Fibroblast of mammary gland (primary cell): ENCODE measurements at regions not wholly inside any gene's neighbourhood (a gene's known extent, or its start where the extent isn't known, plus 50 kb on each side); places are given as distances from the start of the nearest gene placed in this dataset.
A peak's percentile ranks its signal among the peaks of the same experiment; 100 is the strongest.

Experiments used
- DNase-seq: peaks from one replicate; pipeline ENCODE4 v3.0.0-alpha.2; 2010; ENCODE audit warnings: low read depth
- H3K4me3 ChIP-seq: 2 replicates; pipeline ENCODE4 v1.5.1; 2011; ENCODE audit warnings: low read depth, mild to moderate bottlenecking, low read length, moderate library complexity; ENCODE audit not compliant: control insufficient read depth
- TF ChIP-seq, protein P1 (sequence below): conservative IDR thresholded peaks from 2 replicates; pipeline ENCODE4 v1.5.1; 2011; ENCODE audit warnings: low read depth, low read length, inconsistent platforms; ENCODE audit not compliant: control insufficient read depth, insufficient read depth

DNA sequence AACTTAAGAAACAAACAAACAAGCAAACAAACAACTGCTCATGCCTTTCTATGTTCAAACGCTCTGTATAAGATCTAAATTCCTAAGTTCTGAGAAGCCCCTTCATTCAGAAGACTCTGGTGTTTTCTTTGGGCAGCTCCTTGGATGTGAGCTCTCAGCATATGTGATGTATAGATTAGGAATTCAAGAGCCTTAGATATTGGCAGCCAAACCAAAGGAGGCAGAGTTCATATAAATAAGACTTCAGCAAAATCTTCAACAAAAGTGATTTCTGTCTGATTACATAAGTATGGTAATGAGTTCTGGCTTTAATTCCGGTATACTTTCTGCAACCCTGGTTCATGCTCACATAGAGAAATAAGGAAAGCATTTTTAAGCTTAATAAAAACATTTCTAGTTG is 145.6 kb downstream of the DYRK2 start:
- no peak overlapping the region for H3K4me3 ChIP-seq
- peak; percentile 42 for DNase-seq
- TF ChIP-seq, protein P1, sequence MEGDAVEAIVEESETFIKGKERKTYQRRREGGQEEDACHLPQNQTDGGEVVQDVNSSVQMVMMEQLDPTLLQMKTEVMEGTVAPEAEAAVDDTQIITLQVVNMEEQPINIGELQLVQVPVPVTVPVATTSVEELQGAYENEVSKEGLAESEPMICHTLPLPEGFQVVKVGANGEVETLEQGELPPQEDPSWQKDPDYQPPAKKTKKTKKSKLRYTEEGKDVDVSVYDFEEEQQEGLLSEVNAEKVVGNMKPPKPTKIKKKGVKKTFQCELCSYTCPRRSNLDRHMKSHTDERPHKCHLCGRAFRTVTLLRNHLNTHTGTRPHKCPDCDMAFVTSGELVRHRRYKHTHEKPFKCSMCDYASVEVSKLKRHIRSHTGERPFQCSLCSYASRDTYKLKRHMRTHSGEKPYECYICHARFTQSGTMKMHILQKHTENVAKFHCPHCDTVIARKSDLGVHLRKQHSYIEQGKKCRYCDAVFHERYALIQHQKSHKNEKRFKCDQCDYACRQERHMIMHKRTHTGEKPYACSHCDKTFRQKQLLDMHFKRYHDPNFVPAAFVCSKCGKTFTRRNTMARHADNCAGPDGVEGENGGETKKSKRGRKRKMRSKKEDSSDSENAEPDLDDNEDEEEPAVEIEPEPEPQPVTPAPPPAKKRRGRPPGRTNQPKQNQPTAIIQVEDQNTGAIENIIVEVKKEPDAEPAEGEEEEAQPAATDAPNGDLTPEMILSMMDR: no peak

DNA sequence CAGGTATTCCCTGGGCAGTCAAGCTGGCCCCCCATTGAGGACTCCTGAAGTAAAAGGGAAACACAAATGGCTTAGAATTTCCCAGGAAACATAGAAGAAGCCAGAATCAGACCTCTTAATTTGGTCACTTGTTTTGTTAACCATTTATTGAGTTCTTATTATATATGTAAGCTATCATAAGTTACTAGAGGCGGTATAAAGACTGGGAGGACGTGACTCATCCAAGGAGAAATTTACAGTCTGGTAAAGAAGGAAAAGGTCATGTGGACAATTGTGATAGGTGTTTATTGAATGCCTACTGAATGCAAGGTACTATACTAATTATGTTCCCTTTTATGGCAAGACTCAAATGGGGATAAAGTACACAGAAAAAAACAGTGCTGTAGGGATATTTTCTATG is 146.7 kb downstream of the DYRK2 start:
- no peak for DNase-seq
- TF ChIP-seq, protein P1: no peak
- no peak overlapping the region for H3K4me3 ChIP-seq

DNA sequence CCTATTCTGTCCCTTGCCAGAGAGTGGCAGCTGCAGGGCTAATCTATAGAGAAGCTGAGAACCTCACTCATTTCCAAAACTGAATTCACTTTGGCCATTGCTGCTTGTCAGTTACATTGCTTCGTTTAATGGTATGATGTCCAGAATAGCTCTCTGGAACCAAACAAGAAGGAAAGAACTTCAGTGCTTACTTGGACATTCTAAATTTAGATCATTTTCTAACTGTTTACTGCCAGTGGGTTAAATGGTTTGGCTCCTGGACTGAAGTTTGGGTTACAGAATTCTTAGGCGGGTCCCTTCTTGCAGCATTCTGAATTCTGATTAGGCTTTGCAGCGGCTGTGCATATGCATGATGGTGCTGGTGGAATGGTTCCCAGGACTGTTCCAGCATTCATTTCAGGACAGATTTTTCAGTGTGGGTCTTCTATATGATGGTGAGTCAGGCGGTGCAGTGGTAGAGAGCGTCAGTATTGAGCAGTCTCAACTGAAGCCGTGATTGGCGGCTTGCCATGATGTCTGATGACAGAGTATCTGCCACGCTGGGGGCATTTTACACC is 148.7 kb downstream of the DYRK2 start:
- TF ChIP-seq, protein P1: no peak
- DNase-seq: peak; percentile 17
- no peak overlapping the region for H3K4me3 ChIP-seq

DNA sequence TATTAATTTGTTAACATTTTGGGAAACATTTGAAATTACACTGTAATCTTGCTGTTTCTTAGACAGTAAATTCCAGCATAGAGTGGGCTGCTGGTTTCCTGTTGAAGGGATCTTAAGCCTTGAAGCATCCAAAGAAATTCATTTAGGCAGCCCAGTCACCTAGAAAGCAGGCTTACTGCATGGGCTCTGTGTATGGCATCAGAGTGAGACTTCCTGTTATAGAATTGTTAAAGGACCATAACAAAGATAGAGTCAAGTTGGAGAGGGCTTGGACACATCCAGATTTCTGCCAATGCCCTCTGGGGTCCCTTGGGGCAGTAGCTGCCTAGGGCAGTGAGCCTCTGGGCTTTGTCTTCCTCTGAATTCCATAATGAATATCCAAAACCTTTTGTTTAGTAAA is 149.2 kb downstream of the DYRK2 start:
- TF ChIP-seq, protein P1: no peak

DNA sequence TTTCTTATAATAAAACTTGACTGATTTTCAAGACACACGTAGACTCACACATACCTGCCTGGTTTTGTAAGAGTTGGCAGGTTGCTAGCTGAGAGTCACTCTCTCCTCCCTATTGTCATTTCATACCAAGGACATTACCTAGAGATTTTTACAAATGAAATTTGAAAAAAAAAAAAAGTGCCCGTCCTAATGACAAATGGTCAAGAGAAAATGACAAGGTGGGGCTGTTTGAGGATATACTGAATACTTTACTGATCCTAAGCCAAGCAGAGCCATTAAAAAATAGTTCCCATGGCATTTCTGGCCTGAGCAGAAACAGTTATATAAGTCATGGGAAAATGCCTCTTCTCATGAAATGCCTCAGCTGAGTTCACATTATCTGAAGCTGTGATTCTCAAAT is 150.2 kb downstream of the DYRK2 start:
- H3K4me3 ChIP-seq: no peak overlapping the region
- TF ChIP-seq, protein P1: no peak
- DNase-seq: no peak

More for the DNA sequence above, 149.2 kb downstream of the DYRK2 start:
- DNase-seq: no peak
- no peak overlapping the region for H3K4me3 ChIP-seq

DNA sequence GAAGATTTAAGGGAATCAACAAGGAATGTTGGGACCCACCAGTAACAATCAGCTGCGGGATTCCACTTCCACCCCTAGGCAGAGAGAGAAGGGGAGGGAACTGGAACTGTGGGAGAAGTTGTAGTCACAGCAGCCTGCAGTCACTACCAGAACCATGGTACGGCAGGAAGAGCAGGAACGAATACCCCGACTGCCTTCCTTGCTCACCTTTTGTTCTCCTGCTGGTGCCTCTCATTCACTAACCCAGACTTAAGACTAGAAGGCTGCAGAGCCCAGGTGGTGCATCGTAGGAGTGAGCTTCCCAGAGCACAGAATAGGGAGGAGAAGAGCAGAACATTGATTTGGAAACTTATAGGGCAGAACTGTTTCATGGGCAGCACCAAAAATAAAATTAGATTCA is 154.2 kb downstream of the DYRK2 start:
- no peak overlapping the region for H3K4me3 ChIP-seq
- TF ChIP-seq, protein P1: no peak
- DNase-seq: no peak

DNA sequence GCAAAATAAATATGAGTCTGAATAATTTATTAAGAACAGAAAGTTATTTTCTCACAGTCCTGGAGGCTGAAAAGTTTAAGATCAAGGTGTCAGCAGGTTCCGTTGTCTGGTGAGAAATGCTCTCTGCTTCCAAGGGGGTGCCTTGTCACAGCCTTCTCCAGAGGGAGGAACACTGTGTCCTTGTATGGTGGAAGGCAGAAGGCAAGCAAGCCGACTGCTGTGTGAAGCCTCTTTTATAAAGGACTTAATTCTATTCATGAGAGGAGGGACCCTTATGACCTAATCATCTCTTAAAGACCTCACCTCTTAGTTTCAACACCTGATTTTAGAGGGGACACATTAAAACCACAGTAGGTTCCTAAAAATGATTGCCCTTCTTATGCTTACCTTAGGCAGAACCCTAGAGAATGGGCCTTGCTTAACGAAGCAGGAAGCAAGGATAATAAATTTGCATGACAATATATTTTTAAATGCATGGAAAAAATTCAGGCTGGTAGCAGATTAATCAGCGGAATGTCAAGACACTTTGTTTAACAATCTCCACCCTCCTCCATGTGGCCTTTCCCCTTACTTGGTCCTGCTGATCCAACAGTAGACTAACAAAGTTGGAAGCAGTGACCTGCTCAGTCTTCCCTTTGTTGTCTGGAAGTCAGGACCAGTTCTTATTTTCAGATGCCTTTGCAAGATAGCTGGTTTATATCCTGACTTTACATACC is 154.9 kb downstream of the DYRK2 start:
- no peak for DNase-seq
- no peak overlapping the region for H3K4me3 ChIP-seq
- TF ChIP-seq, protein P1: no peak
